ENCODE measurements at regions not wholly inside any gene's neighbourhood (a gene's known extent, or its start where the extent isn't known, plus 50 kb on each side); places are given as distances from the start of the nearest gene placed in this dataset.

DNA sequence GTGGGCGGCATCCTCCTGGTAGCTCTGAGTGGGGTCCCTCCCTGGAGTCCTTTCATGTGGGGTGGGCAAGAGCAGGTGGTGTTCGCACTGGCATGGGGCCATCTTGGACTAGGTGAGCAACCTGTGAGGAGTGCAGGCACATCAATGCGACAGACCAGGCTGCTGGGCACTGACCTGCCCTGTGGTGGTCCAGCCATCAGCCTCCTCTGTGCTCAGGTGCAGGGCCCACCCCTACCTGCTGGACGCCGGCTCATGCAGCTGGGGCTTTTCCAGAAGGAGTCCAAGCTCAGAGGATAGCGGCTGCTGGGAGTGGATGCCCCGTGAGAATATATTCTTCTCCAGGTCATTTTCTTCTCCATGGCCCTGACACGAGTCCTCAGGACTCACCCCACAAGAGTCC, 424.4 kb downstream of the GLRX3 start:
- WGBS: 92% methylated on average over 8 of the region's 8 CpGs
- Histone ChIP-seq H4K8ac (ENCODE audit: low read length) (no peak overlapping the region), H2AFZ (ENCODE audit: low read depth, low read length) (no peak overlapping the region), H3K23ac (ENCODE audit: low read length in 2 of 2) (no peak overlapping the region), H3K36me3 (ENCODE audit: control insufficient read depth in 1 of 2, insufficient read depth in 2 of 2, low read depth in 1 of 2, low read length in 2 of 2) (no peaks in the 10 kb centered on the region), H3K4me2 (ENCODE audit: low read length, poor library complexity, severe bottlenecking) (no peak overlapping the region), H2BK120ac (ENCODE audit: low read depth, low read length) (no peak overlapping the region), H3K18ac (ENCODE audit: low read depth in 1 of 2, low read length in 2 of 2) (no peak overlapping the region), H2AK5ac (ENCODE audit: low read length, severe bottlenecking) (no peak overlapping the region), H3K4ac (ENCODE audit: low read depth in 1 of 2, low read length in 2 of 2) (no peak overlapping the region), H2BK15ac (ENCODE audit: low read depth, poor library complexity, severe bottlenecking) (no peak overlapping the region), H3K4me3 (ENCODE audit: insufficient read depth in 1 of 2, low read depth in 1 of 2, low read length in 2 of 2) (no peak overlapping the region), H3K9me3 (ENCODE audit: control insufficient read depth, low read length) (no peaks in the 10 kb centered on the region), H3K14ac (ENCODE audit: low read length in 2 of 2) (no peak overlapping the region), H3K27ac (ENCODE audit: low read length, poor library complexity, severe bottlenecking) (no peak overlapping the region), H2BK5ac (ENCODE audit: low read depth, low read length, poor library complexity, severe bottlenecking) (no peak overlapping the region), H3K4me1 (ENCODE audit: control insufficient read depth, insufficient read depth, low read depth, low read length) (no peaks in the 10 kb centered on the region), H3K27me3 (ENCODE audit: control insufficient read depth in 1 of 2, insufficient read depth in 1 of 2, low read length in 2 of 2) (no peaks in the 10 kb centered on the region), H4K91ac (ENCODE audit: low read length) (no peak overlapping the region), H3K79me1 (replicated peaks; ENCODE audit: low read length, poor library complexity, severe bottlenecking) (no peaks in the 10 kb centered on the region), H2BK12ac (ENCODE audit: low read length in 2 of 2) (no peak overlapping the region), H3K9ac (ENCODE audit: low read length) (no peak overlapping the region)
- DNase-seq: no peak

- H3K9ac ChIP-seq (ENCODE audit: low read length): no peak overlapping the region
- no peaks in the 10 kb centered on the region for H3K9me3 ChIP-seq (ENCODE audit: control insufficient read depth, low read length)
- no peak overlapping the region for H4K8ac ChIP-seq (ENCODE audit: low read length)
- DNase-seq: no peak
- H2BK12ac ChIP-seq (ENCODE audit: low read length in 2 of 2): no peak overlapping the region
- H3K36me3 ChIP-seq (ENCODE audit: control insufficient read depth in 1 of 2, insufficient read depth in 2 of 2, low read depth in 1 of 2, low read length in 2 of 2): no peaks in the 10 kb centered on the region
- H2BK5ac ChIP-seq (ENCODE audit: low read depth, low read length, poor library complexity, severe bottlenecking): no peak overlapping the region
- no peak overlapping the region for H2BK120ac ChIP-seq (ENCODE audit: low read depth, low read length)
- no peaks in the 10 kb centered on the region for H3K27me3 ChIP-seq (ENCODE audit: control insufficient read depth in 1 of 2, insufficient read depth in 1 of 2, low read length in 2 of 2)
- H2BK15ac ChIP-seq (ENCODE audit: low read depth, poor library complexity, severe bottlenecking): no peak overlapping the region
- 59% methylated on average over 1 of the region's 1 CpG for WGBS
- H3K79me1 ChIP-seq (replicated peaks; ENCODE audit: low read length, poor library complexity, severe bottlenecking): no peaks in the 10 kb centered on the region
- H3K4me3 ChIP-seq (ENCODE audit: insufficient read depth in 1 of 2, low read depth in 1 of 2, low read length in 2 of 2): no peak overlapping the region
- no peak overlapping the region for H3K23ac ChIP-seq (ENCODE audit: low read length in 2 of 2)
- H3K27ac ChIP-seq (ENCODE audit: low read length, poor library complexity, severe bottlenecking): no peak overlapping the region
- H3K4ac ChIP-seq (ENCODE audit: low read depth in 1 of 2, low read length in 2 of 2): no peak overlapping the region
- no peak overlapping the region for H2AFZ ChIP-seq (ENCODE audit: low read depth, low read length)
- H3K18ac ChIP-seq (ENCODE audit: low read depth in 1 of 2, low read length in 2 of 2): no peak overlapping the region
- no peaks in the 10 kb centered on the region for H3K4me1 ChIP-seq (ENCODE audit: control insufficient read depth, insufficient read depth, low read depth, low read length)
- H3K14ac ChIP-seq (ENCODE audit: low read length in 2 of 2): no peak overlapping the region
- no peak overlapping the region for H3K4me2 ChIP-seq (ENCODE audit: low read length, poor library complexity, severe bottlenecking)
- no peak overlapping the region for H2AK5ac ChIP-seq (ENCODE audit: low read length, severe bottlenecking)
- H4K91ac ChIP-seq (ENCODE audit: low read length): no peak overlapping the region
Measured at GRCh38 chr10:130561681-130562080, 425.5 kb downstream of the GLRX3 start.

DNA sequence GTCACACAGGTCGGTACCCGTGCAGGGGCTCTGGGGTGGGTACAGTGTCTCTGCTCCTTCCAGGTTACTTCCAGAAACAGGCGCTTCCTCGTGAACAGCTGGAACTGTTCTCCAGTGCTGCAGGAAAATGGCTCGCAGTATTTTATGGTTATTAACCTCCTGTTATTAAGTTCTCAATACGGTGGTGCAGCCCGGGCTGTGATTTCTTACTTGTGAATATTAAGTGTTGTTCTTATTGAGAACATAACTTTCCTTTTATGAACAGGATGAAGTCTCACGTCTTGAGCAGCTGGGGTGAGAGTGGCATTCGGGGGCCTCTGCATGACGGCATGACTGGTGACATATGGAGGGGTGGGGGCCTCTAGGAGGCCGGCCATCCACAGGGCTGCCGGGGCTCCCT, 430.8 kb downstream of the GLRX3 start:
- no peak overlapping the region for H4K91ac ChIP-seq (ENCODE audit: low read length)
- no peak overlapping the region for H2BK15ac ChIP-seq (ENCODE audit: low read depth, poor library complexity, severe bottlenecking)
- DNase-seq: no peak
- H3K4me1 ChIP-seq (ENCODE audit: control insufficient read depth, insufficient read depth, low read depth, low read length): no peaks in the 10 kb centered on the region
- H2BK5ac ChIP-seq (ENCODE audit: low read depth, low read length, poor library complexity, severe bottlenecking): no peak overlapping the region
- no peak overlapping the region for H4K8ac ChIP-seq (ENCODE audit: low read length)
- no peak overlapping the region for H3K4me2 ChIP-seq (ENCODE audit: low read length, poor library complexity, severe bottlenecking)
- no peak overlapping the region for H3K14ac ChIP-seq (ENCODE audit: low read length in 2 of 2)
- H2BK120ac ChIP-seq (ENCODE audit: low read depth, low read length): no peak overlapping the region
- H3K9ac ChIP-seq (ENCODE audit: low read length): no peak overlapping the region
- no peak overlapping the region for H3K4me3 ChIP-seq (ENCODE audit: insufficient read depth in 1 of 2, low read depth in 1 of 2, low read length in 2 of 2)
- 87% methylated on average over 12 of the region's 12 CpGs for WGBS
- no peak overlapping the region for H3K23ac ChIP-seq (ENCODE audit: low read length in 2 of 2)
- no peak overlapping the region for H2BK12ac ChIP-seq (ENCODE audit: low read length in 2 of 2)
- H3K4ac ChIP-seq (ENCODE audit: low read depth in 1 of 2, low read length in 2 of 2): no peak overlapping the region
- no peak overlapping the region for H2AFZ ChIP-seq (ENCODE audit: low read depth, low read length)
- no peaks in the 10 kb centered on the region for H3K36me3 ChIP-seq (ENCODE audit: control insufficient read depth in 1 of 2, insufficient read depth in 2 of 2, low read depth in 1 of 2, low read length in 2 of 2)
- no peaks in the 10 kb centered on the region for H3K79me1 ChIP-seq (replicated peaks; ENCODE audit: low read length, poor library complexity, severe bottlenecking)
- H3K27ac ChIP-seq (ENCODE audit: low read length, poor library complexity, severe bottlenecking): no peak overlapping the region
- H3K27me3 ChIP-seq (ENCODE audit: control insufficient read depth in 1 of 2, insufficient read depth in 1 of 2, low read length in 2 of 2): no peaks in the 10 kb centered on the region
- no peak overlapping the region for H2AK5ac ChIP-seq (ENCODE audit: low read length, severe bottlenecking)
- H3K9me3 ChIP-seq (ENCODE audit: control insufficient read depth, low read length): no peaks in the 10 kb centered on the region
- no peak overlapping the region for H3K18ac ChIP-seq (ENCODE audit: low read depth in 1 of 2, low read length in 2 of 2)

DNA sequence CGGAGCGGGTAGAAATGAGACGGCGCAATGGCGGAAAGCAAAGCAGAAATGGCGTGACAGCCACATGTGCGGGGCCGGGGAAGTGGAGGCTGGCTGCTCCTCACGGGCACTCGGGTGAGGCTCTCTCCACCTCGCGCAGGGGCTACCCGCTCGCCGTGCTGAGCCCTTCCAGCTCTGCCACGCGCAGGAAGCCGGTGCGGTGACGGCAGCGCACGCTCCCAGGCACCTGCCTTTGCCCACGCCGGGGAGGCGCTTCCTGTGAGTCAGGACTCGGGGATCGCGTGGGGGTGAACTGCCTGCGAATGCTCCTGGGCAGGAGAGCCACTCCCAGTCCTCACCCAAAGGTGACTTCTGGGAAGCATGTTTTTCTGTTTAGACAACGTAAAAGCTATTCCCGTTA, 431.2 kb downstream of the GLRX3 start:
- H2BK5ac ChIP-seq (ENCODE audit: low read depth, low read length, poor library complexity, severe bottlenecking): no peak overlapping the region
- no peak for DNase-seq
- H4K91ac ChIP-seq (ENCODE audit: low read length): no peak overlapping the region
- no peak overlapping the region for H4K8ac ChIP-seq (ENCODE audit: low read length)
- H3K23ac ChIP-seq (ENCODE audit: low read length in 2 of 2): no peak overlapping the region
- H2BK120ac ChIP-seq (ENCODE audit: low read depth, low read length): no peak overlapping the region
- H2AK5ac ChIP-seq (ENCODE audit: low read length, severe bottlenecking): no peak overlapping the region
- H3K27me3 ChIP-seq (ENCODE audit: control insufficient read depth in 1 of 2, insufficient read depth in 1 of 2, low read length in 2 of 2): no peaks in the 10 kb centered on the region
- H3K36me3 ChIP-seq (ENCODE audit: control insufficient read depth in 1 of 2, insufficient read depth in 2 of 2, low read depth in 1 of 2, low read length in 2 of 2): no peaks in the 10 kb centered on the region
- WGBS: 91% methylated on average over 29 of the region's 31 CpGs
- no peak overlapping the region for H3K4me2 ChIP-seq (ENCODE audit: low read length, poor library complexity, severe bottlenecking)
- no peaks in the 10 kb centered on the region for H3K9me3 ChIP-seq (ENCODE audit: control insufficient read depth, low read length)
- no peak overlapping the region for H3K4me3 ChIP-seq (ENCODE audit: insufficient read depth in 1 of 2, low read depth in 1 of 2, low read length in 2 of 2)
- H3K4me1 ChIP-seq (ENCODE audit: control insufficient read depth, insufficient read depth, low read depth, low read length): no peaks in the 10 kb centered on the region
- H2AFZ ChIP-seq (ENCODE audit: low read depth, low read length): no peak overlapping the region
- no peak overlapping the region for H3K27ac ChIP-seq (ENCODE audit: low read length, poor library complexity, severe bottlenecking)
- H3K79me1 ChIP-seq (replicated peaks; ENCODE audit: low read length, poor library complexity, severe bottlenecking): no peaks in the 10 kb centered on the region
- H3K4ac ChIP-seq (ENCODE audit: low read depth in 1 of 2, low read length in 2 of 2): no peak overlapping the region
- H3K14ac ChIP-seq (ENCODE audit: low read length in 2 of 2): no peak overlapping the region
- no peak overlapping the region for H3K9ac ChIP-seq (ENCODE audit: low read length)
- H2BK12ac ChIP-seq (ENCODE audit: low read length in 2 of 2): no peak overlapping the region
- H3K18ac ChIP-seq (ENCODE audit: low read depth in 1 of 2, low read length in 2 of 2): no peak overlapping the region
- H2BK15ac ChIP-seq (ENCODE audit: low read depth, poor library complexity, severe bottlenecking): no peak overlapping the region
